Astrocyte (in vitro differentiated cells and primary cell): ENCODE measurements at regions not wholly inside any gene's neighbourhood (a gene's known extent, or its start where the extent isn't known, plus 50 kb on each side); places are given as distances from the start of the nearest gene placed in this dataset.

ENCODE experiments used
- DNase-seq: peaks from one replicate; pipeline ENCODE4 v3.0.0-alpha.2; 2010; ENCODE audit warnings: low read depth
- FAIRE-seq: peaks from 2 replicates; lab custom pipeline; 2011; peaks lifted over from hg19 to GRCh38; lab: Jason Lieb, UNC
- H2AFZ ChIP-seq: 2 replicates; pipeline ENCODE4 v1.6.0; 2012; ENCODE audit warnings: low read depth, low read length, inconsistent platforms
- H3K27ac ChIP-seq: 2 replicates; pipeline ENCODE4 v1.5.1; 2011; ENCODE audit warnings: low read depth, low read length, inconsistent platforms
- H3K27me3 ChIP-seq: 2 replicates; pipeline ENCODE4 v1.6.0; 2011; ENCODE audit warnings: low read length, inconsistent platforms; ENCODE audit not compliant: insufficient read depth
- H3K36me3 ChIP-seq: 2 replicates; pipeline ENCODE4 v1.5.1; 2011; ENCODE audit warnings: low read length, inconsistent platforms; ENCODE audit not compliant: insufficient read depth
- H3K4me1 ChIP-seq: 2 replicates; pipeline ENCODE4 v1.5.1; 2011; ENCODE audit warnings: low read length, inconsistent platforms; ENCODE audit not compliant: insufficient read depth
- H3K4me2 ChIP-seq: 2 replicates; pipeline ENCODE4 v1.6.0; 2012; ENCODE audit warnings: low read length, inconsistent platforms
- H3K4me3 ChIP-seq: 2 replicates; pipeline ENCODE4 v1.5.1; 2011; ENCODE audit warnings: low read depth, mild to moderate bottlenecking, low read length, inconsistent platforms; ENCODE audit not compliant: insufficient read depth
- H3K79me2 ChIP-seq: 2 replicates; pipeline ENCODE4 v1.6.0; 2012; ENCODE audit warnings: mild to moderate bottlenecking, low read length, inconsistent platforms; ENCODE audit not compliant: insufficient read depth
- H3K9ac ChIP-seq: 2 replicates; pipeline ENCODE4 v1.6.0; 2012; ENCODE audit warnings: mild to moderate bottlenecking, low read length, inconsistent platforms
- H3K9me3 ChIP-seq: 2 replicates; pipeline ENCODE4 v1.5.1; 2012; ENCODE audit warnings: low read depth, mild to moderate bottlenecking, low read length, inconsistent platforms; ENCODE audit not compliant: insufficient read depth
- H4K20me1 ChIP-seq: 2 replicates; pipeline ENCODE4 v1.6.0; 2012; ENCODE audit warnings: low read length, inconsistent platforms; ENCODE audit not compliant: insufficient read depth
- H3K27ac Mint-ChIP-seq: one replicate; pipeline ENCODE4 v1.8.0; 2021; ENCODE audit warnings: mild to moderate bottlenecking, mixed read lengths; ENCODE audit not compliant: unreplicated experiment
- H3K27me3 Mint-ChIP-seq: one replicate; pipeline ENCODE4 v1.8.0; 2021; ENCODE audit warnings: low read depth, mixed read lengths; ENCODE audit not compliant: unreplicated experiment
- H3K36me3 Mint-ChIP-seq: one replicate; pipeline ENCODE4 v1.8.0; 2021; ENCODE audit warnings: low read depth, mixed read lengths; ENCODE audit not compliant: unreplicated experiment
- H3K4me1 Mint-ChIP-seq: one replicate; pipeline ENCODE4 v1.8.0; 2021; ENCODE audit warnings: low read depth, mixed read lengths; ENCODE audit not compliant: unreplicated experiment
- H3K4me3 Mint-ChIP-seq: one replicate; pipeline ENCODE4 v1.8.0; 2021; ENCODE audit warnings: mild to moderate bottlenecking, moderate library complexity, mixed read lengths; ENCODE audit not compliant: unreplicated experiment
- H3K9me3 Mint-ChIP-seq: one replicate; pipeline ENCODE4 v1.8.0; 2021; ENCODE audit warnings: mild to moderate bottlenecking, mixed read lengths; ENCODE audit not compliant: unreplicated experiment
- EZH2 ChIP-seq: IDR thresholded peaks from 2 replicates; pipeline ENCODE4 v1.6.1; 2012; ENCODE audit warnings: mild to moderate bottlenecking, low read length, inconsistent platforms; ENCODE audit not compliant: insufficient read depth
- TF ChIP-seq, protein P1 (sequence below): IDR thresholded peaks from 2 replicates; pipeline ENCODE4 v1.5.1; 2011; ENCODE audit warnings: low read depth, mild to moderate bottlenecking, inconsistent platforms, low read length, moderate library complexity; ENCODE audit not compliant: insufficient read depth

- FAIRE-seq (no peak), DNase-seq (no peak)
- Mint-ChIP-seq H3K27ac (no peak overlapping the region), H3K36me3 (no peaks in the 10 kb centered on the region), H3K4me1 (peaks cover 2% of the 10 kb centered on the region), H3K9me3 (no peaks in the 10 kb centered on the region), H3K4me3 (no peak overlapping the region), H3K27me3 (peaks cover 32% of the 10 kb centered on the region)
- H3K9ac ChIP-seq: no peak overlapping the region
- TF ChIP-seq EZH2: no peak
- TF ChIP-seq, protein P1, sequence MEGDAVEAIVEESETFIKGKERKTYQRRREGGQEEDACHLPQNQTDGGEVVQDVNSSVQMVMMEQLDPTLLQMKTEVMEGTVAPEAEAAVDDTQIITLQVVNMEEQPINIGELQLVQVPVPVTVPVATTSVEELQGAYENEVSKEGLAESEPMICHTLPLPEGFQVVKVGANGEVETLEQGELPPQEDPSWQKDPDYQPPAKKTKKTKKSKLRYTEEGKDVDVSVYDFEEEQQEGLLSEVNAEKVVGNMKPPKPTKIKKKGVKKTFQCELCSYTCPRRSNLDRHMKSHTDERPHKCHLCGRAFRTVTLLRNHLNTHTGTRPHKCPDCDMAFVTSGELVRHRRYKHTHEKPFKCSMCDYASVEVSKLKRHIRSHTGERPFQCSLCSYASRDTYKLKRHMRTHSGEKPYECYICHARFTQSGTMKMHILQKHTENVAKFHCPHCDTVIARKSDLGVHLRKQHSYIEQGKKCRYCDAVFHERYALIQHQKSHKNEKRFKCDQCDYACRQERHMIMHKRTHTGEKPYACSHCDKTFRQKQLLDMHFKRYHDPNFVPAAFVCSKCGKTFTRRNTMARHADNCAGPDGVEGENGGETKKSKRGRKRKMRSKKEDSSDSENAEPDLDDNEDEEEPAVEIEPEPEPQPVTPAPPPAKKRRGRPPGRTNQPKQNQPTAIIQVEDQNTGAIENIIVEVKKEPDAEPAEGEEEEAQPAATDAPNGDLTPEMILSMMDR: no peak
- no peak overlapping the region for H3K4me2 ChIP-seq
- no peaks in the 10 kb centered on the region for H3K79me2 ChIP-seq
- H3K4me1 ChIP-seq: no peaks in the 10 kb centered on the region
- H2AFZ ChIP-seq: no peak overlapping the region
- no peaks in the 10 kb centered on the region for H3K36me3 ChIP-seq
- H3K27ac ChIP-seq: no peak overlapping the region
- H3K9me3 ChIP-seq: no peaks in the 10 kb centered on the region
- no peaks in the 10 kb centered on the region for H3K27me3 ChIP-seq
- no peak overlapping the region for H3K4me3 ChIP-seq
- H4K20me1 ChIP-seq: no peaks in the 10 kb centered on the region
These were observed 103.2 kb downstream of the HMX1 start for GRCh38 chr4:8768357-8768999.

DNA sequence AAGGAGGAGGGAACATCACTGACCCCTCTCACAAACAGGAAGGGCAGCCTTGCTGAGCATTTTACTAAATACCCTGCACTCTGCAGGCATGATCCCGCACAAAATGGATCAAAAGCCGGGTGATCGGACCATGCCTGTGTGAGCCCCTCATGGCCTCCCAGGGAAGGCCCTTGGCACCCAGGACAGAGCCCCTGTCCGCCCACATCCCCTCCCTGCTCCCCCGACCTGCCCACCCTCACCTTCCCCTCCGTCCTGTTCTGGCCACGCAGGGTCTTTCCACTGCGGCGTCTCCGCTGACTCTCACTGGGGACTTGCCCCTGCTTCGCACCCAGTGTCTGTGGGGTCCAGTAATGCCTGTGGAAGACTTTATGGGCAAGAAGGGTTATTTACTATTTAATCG lies 105.0 kb downstream of the HMX1 start:
- H4K20me1 ChIP-seq: no peaks in the 10 kb centered on the region
- no peak overlapping the region for H3K27ac ChIP-seq
- no peak overlapping the region for H3K4me3 ChIP-seq
- no peak for FAIRE-seq
- H3K4me2 ChIP-seq: no peak overlapping the region
- H3K36me3 Mint-ChIP-seq: no peaks in the 10 kb centered on the region
- no peak overlapping the region for H3K27ac Mint-ChIP-seq
- H3K4me3 Mint-ChIP-seq: no peak overlapping the region
- no peaks in the 10 kb centered on the region for H3K27me3 ChIP-seq
- peaks cover 2% of the 10 kb centered on the region for H3K4me1 Mint-ChIP-seq
- H3K36me3 ChIP-seq: no peaks in the 10 kb centered on the region
- DNase-seq: no peak
- H3K9ac ChIP-seq: no peak overlapping the region
- no peaks in the 10 kb centered on the region for H3K9me3 Mint-ChIP-seq
- peaks cover 33% of the 10 kb centered on the region for H3K27me3 Mint-ChIP-seq
- TF ChIP-seq, protein P1: no peak
- no peak for TF ChIP-seq EZH2
- H2AFZ ChIP-seq: no peak overlapping the region
- H3K79me2 ChIP-seq: no peaks in the 10 kb centered on the region
- no peaks in the 10 kb centered on the region for H3K9me3 ChIP-seq
- no peaks in the 10 kb centered on the region for H3K4me1 ChIP-seq
